ENCODE measurements at regions not wholly inside any gene's neighbourhood (a gene's known extent, or its start where the extent isn't known, plus 50 kb on each side); places are given as distances from the start of the nearest gene placed in this dataset.
"Not testable (repeated sequence)": the region's sequence is repeated elsewhere in the genome, so short reads cannot be mapped to it uniquely, and the experiment has no call there.

GRCh38 chr1:43039228-43040055, 80.8 kb upstream of the SLC2A1 start:
- DNase-seq, result no peak

GRCh38 chr1:43038232-43038935, 79.7 kb upstream of the SLC2A1 start:
- no peak for DNase-seq

GRCh38 chr1:43037466-43037865, 78.8 kb upstream of the SLC2A1 start:
- DNase-seq, result no peak

- DNase-seq, result no peak
These were observed 78.3 kb upstream of the SLC2A1 start for GRCh38 chr1:43036932-43037331.

GRCh38 chr1:43035821-43036741, 77.4 kb upstream of the SLC2A1 start:
- DNase-seq, result no peak

- no peak for DNase-seq
These were observed 76.1 kb upstream of the SLC2A1 start for GRCh38 chr1:43034778-43035177.

- DNase-seq, result no peak
These were observed 75.6 kb upstream of the SLC2A1 start for GRCh38 chr1:43034195-43034658.

- no peak for DNase-seq
These were observed 72.9 kb upstream of the SLC2A1 start for GRCh38 chr1:43031316-43032203.

- no peak for DNase-seq
These were observed 66.2 kb upstream of the SLC2A1 start for GRCh38 chr1:43024905-43025304.

GRCh38 chr1:43021547-43022474, 63.1 kb upstream of the SLC2A1 start:
- DNase-seq, result no peak

- DNase-seq, result no peak
These were observed 60.6 kb upstream of the SLC2A1 start for GRCh38 chr1:43019226-43019625.

GRCh38 chr1:43018121-43018520, 59.5 kb upstream of the SLC2A1 start:
- no peak for DNase-seq

GRCh38 chr1:43015269-43015668, 56.6 kb upstream of the SLC2A1 start:
- DNase-seq, result no peak

GRCh38 chr1:43014579-43014978, 55.9 kb upstream of the SLC2A1 start:
- not testable (repeated sequence) for DNase-seq

GRCh38 chr1:43011020-43011419, 52.4 kb upstream of the SLC2A1 start:
- no peak for DNase-seq

- peak in 1 of 3 donors; percentile 10 for DNase-seq
These were observed 50.6 kb upstream of the SLC2A1 start for GRCh38 chr1:43009274-43009673.

GRCh38 chr1:43008115-43009060, 49.7 kb upstream of the SLC2A1 start:
- DNase-seq, result no peak

Data from suppressor macrophage treated with lipopolysaccharide for 1 hour (primary cell).